Keratinocyte (primary cell): ENCODE measurements at regions not wholly inside any gene's neighbourhood (a gene's known extent, or its start where the extent isn't known, plus 50 kb on each side); places are given as distances from the start of the nearest gene placed in this dataset.

Experiments
- DNase-seq: peaks from one replicate; pipeline ENCODE4 v3.0.0-alpha.2; 2011; ENCODE audit warnings: low read depth, missing footprints, low spot score
- FAIRE-seq: peaks from 2 replicates; lab custom pipeline; 2011; peaks lifted over from hg19 to GRCh38; lab: Jason Lieb, UNC
- H2AFZ ChIP-seq: 2 replicates; pipeline ENCODE4 v1.6.0; 2012; ENCODE audit warnings: low read length, control low read depth, inconsistent platforms; ENCODE audit not compliant: control insufficient read depth
- H3K27ac ChIP-seq: 2 replicates; pipeline ENCODE4 v1.5.1; 2011; ENCODE audit warnings: low read length; ENCODE audit not compliant: control insufficient read depth, insufficient read depth
- H3K27me3 ChIP-seq: 3 replicates; pipeline ENCODE4 v1.6.0; 2011; ENCODE audit warnings: low read length; ENCODE audit not compliant: control insufficient read depth, insufficient read depth; ENCODE audit errors: extremely low read depth
- H3K36me3 ChIP-seq, 2 experiments: 2 replicates in 1 of 2; 3 replicates in 1 of 2; pipeline ENCODE4 v1.5.1; 2011; ENCODE audit warnings: low read length in 2 of 2, mild to moderate bottlenecking in 1 of 2; ENCODE audit not compliant: control insufficient read depth in 2 of 2, insufficient read depth in 2 of 2; ENCODE audit errors: extremely low read depth in 1 of 2
- H3K4me1 ChIP-seq: 3 replicates; pipeline ENCODE4 v1.5.1; 2011; ENCODE audit warnings: low read length; ENCODE audit not compliant: control insufficient read depth, insufficient read depth; ENCODE audit errors: extremely low read depth
- H3K4me2 ChIP-seq: 3 replicates; pipeline ENCODE4 v1.6.0; 2011; ENCODE audit warnings: low read depth, low read length; ENCODE audit not compliant: control insufficient read depth, insufficient read depth; ENCODE audit errors: extremely low read depth
- H3K4me3 ChIP-seq, 3 experiments: fragments of 200-600 bp in 1 of 3; sonication (generic) in 1 of 3; 2 replicates in 2 of 3; 3 replicates in 1 of 3; pipeline ENCODE4 v1.5.1; 2011 to 2016; ENCODE audit warnings: low read length in 3 of 3, mild to moderate bottlenecking in 3 of 3, control low read depth in 2 of 3, inconsistent platforms in 1 of 3, low read depth in 1 of 3, mixed read lengths in 1 of 3, mixed run types in 1 of 3, moderate library complexity in 1 of 3; ENCODE audit not compliant: control insufficient read depth in 2 of 3, insufficient read depth in 2 of 3; ENCODE audit errors: extremely low read depth in 1 of 3
- H3K79me2 ChIP-seq: 2 replicates; pipeline ENCODE4 v1.6.0; 2012; ENCODE audit warnings: low read length; ENCODE audit not compliant: control insufficient read depth, insufficient read depth
- H3K9ac ChIP-seq: 3 replicates; pipeline ENCODE4 v1.6.0; 2011; ENCODE audit warnings: low read length; ENCODE audit not compliant: control insufficient read depth, insufficient read depth; ENCODE audit errors: extremely low read depth
- H3K9me1 ChIP-seq: 3 replicates; pipeline ENCODE4 v1.6.0; 2011; ENCODE audit warnings: low read length; ENCODE audit not compliant: control insufficient read depth, insufficient read depth; ENCODE audit errors: extremely low read depth
- H3K9me3 ChIP-seq: 2 replicates; pipeline ENCODE4 v1.5.1; 2012; ENCODE audit warnings: low read depth, low read length; ENCODE audit not compliant: control insufficient read depth
- H4K20me1 ChIP-seq: 3 replicates; pipeline ENCODE4 v1.6.0; 2011; ENCODE audit warnings: low read length; ENCODE audit not compliant: control insufficient read depth, insufficient read depth; ENCODE audit errors: extremely low read depth
- CTCF ChIP-seq, 3 experiments: IDR thresholded peaks in 1 of 3; conservative IDR thresholded peaks in 1 of 3; optimal IDR thresholded peaks in 1 of 3; 2 replicates in 2 of 3; 3 replicates in 1 of 3; pipeline versions ENCODE3 to v1.5.1; 2011; ENCODE audit warnings: low read length in 3 of 3, mild to moderate bottlenecking in 3 of 3, moderate library complexity in 2 of 3, control low read depth in 1 of 3, inconsistent platforms in 1 of 3; ENCODE audit not compliant: insufficient read depth in 2 of 3; ENCODE audit errors: extremely low read depth in 1 of 3
- EZH2 ChIP-seq: IDR thresholded peaks from one replicate; pipeline ENCODE4 v1.6.1; 2012; ENCODE audit warnings: inconsistent platforms, mild to moderate bottlenecking, low read length, moderate library complexity
- dilution Hi-C: fragments of 300-500 bp; cut with MboI; formaldehyde crosslinking; loops from one replicate; pipeline ENCODE4 v1.7.0; 2020; ENCODE audit warnings: low sequenced_read_pairs; ENCODE audit not compliant: extremely low pct_ligation_motif_present

GRCh38 chrX:30950391-30950790 is 61.3 kb upstream of the TAB3 start:
- Histone ChIP-seq H3K79me2 (no peaks in the 10 kb centered on the region), H2AFZ (no peak overlapping the region), H3K27ac (no peak overlapping the region), H3K9ac (no peak overlapping the region), H3K36me3 (no peaks in the 10 kb centered on the region), H3K27me3 (no peaks in the 10 kb centered on the region), H3K4me3 (no peak overlapping the region), H3K9me1 (no peaks in the 10 kb centered on the region), H3K4me2 (no peak overlapping the region), H3K9me3 (no peaks in the 10 kb centered on the region), H3K4me1 (no peaks in the 10 kb centered on the region), H4K20me1 (no peaks in the 10 kb centered on the region)
- DNase-seq (no peak), FAIRE-seq (no peak)
- TF ChIP-seq CTCF (optimal IDR thresholded peaks at IDR 0.05 in 1 of 3, IDR thresholded peaks at IDR 0.05 in 1 of 3, conservative IDR thresholded peaks at IDR 0.05 in 1 of 3; ENCODE audit: extremely low read depth in 1 of 3, insufficient read depth in 2 of 3, low read length in 3 of 3): no peak
- TF ChIP-seq EZH2: no peak
- dilution Hi-C loops: no loop called here

GRCh38 chrX:30949554-30949953 is 60.5 kb upstream of the TAB3 start:
- no peak for DNase-seq
- Histone ChIP-seq H3K36me3 (no peaks in the 10 kb centered on the region), H4K20me1 (no peaks in the 10 kb centered on the region), H3K27ac (no peak overlapping the region), H3K9me1 (no peaks in the 10 kb centered on the region), H3K9ac (no peak overlapping the region), H3K27me3 (no peaks in the 10 kb centered on the region), H2AFZ (no peak overlapping the region), H3K79me2 (no peaks in the 10 kb centered on the region), H3K4me3 (no peak overlapping the region), H3K4me1 (no peaks in the 10 kb centered on the region), H3K9me3 (no peaks in the 10 kb centered on the region), H3K4me2 (no peak overlapping the region)
- dilution Hi-C loops: no loop called here
- no peak for FAIRE-seq
- TF ChIP-seq EZH2 (no peak), CTCF (optimal IDR thresholded peaks at IDR 0.05 in 1 of 3, IDR thresholded peaks at IDR 0.05 in 1 of 3, conservative IDR thresholded peaks at IDR 0.05 in 1 of 3; ENCODE audit: extremely low read depth in 1 of 3, insufficient read depth in 2 of 3, low read length in 3 of 3) (peak in 1 of 3 experiments; percentile 13)
